ENCODE measurements at regions not wholly inside any gene's neighbourhood (a gene's known extent, or its start where the extent isn't known, plus 50 kb on each side); places are given as distances from the start of the nearest gene placed in this dataset.

GRCh38 chr5:57582578-57583070 lies 100.0 kb upstream of the ACTBL2 start:
- DNase-seq, result no peak

- no peak for DNase-seq
Observed at GRCh38 chr5:57581772-57582171, 99.2 kb upstream of the ACTBL2 start.

- no peak for DNase-seq
Observed at GRCh38 chr5:57581222-57581621, 98.6 kb upstream of the ACTBL2 start.

- no peak for DNase-seq
Observed at GRCh38 chr5:57577432-57578175, 95.0 kb upstream of the ACTBL2 start.

- DNase-seq, result no peak
Observed at GRCh38 chr5:57576317-57576716, 93.7 kb upstream of the ACTBL2 start.

GRCh38 chr5:57575839-57576238 lies 93.2 kb upstream of the ACTBL2 start:
- DNase-seq, result no peak

GRCh38 chr5:57572461-57572860 lies 89.8 kb upstream of the ACTBL2 start:
- DNase-seq, result no peak

- no peak for DNase-seq
Observed at GRCh38 chr5:57569601-57570000, 87.0 kb upstream of the ACTBL2 start.

GRCh38 chr5:57568136-57568535 lies 85.5 kb upstream of the ACTBL2 start:
- DNase-seq, result no peak

GRCh38 chr5:57566914-57567313 lies 84.3 kb upstream of the ACTBL2 start:
- DNase-seq, result no peak

- no peak for DNase-seq
Observed at GRCh38 chr5:57561231-57561842, 78.7 kb upstream of the ACTBL2 start.

- no peak for DNase-seq
Observed at GRCh38 chr5:57559110-57559635, 76.6 kb upstream of the ACTBL2 start.

GRCh38 chr5:57552033-57552432 lies 69.4 kb upstream of the ACTBL2 start:
- no peak for DNase-seq

- DNase-seq, result no peak
Observed at GRCh38 chr5:57551251-57551650, 68.6 kb upstream of the ACTBL2 start.

GRCh38 chr5:57550132-57550531 lies 67.5 kb upstream of the ACTBL2 start:
- DNase-seq, result no peak

GRCh38 chr5:57549566-57549965 lies 67.0 kb upstream of the ACTBL2 start:
- DNase-seq, result no peak

- DNase-seq, result no peak
Observed at GRCh38 chr5:57540823-57541222, 58.2 kb upstream of the ACTBL2 start.

GRCh38 chr5:57539281-57539701 lies 56.7 kb upstream of the ACTBL2 start:
- no peak for DNase-seq

GRCh38 chr5:57538341-57538955 lies 55.8 kb upstream of the ACTBL2 start:
- no peak for DNase-seq

GRCh38 chr5:57537811-57538210 lies 55.2 kb upstream of the ACTBL2 start:
- no peak for DNase-seq

- no peak for DNase-seq
Observed at GRCh38 chr5:57532513-57533497, 50.2 kb upstream of the ACTBL2 start.

Measured in CD4-positive, alpha-beta T cell treated with Interleukin-6 for 4 hours (primary cell).